ENCODE measurements at regions not wholly inside any gene's neighbourhood (a gene's known extent, or its start where the extent isn't known, plus 50 kb on each side); places are given as distances from the start of the nearest gene placed in this dataset.
A peak's percentile ranks its signal among the peaks of the same experiment; 100 is the strongest.

GRCh38 chr3:8296461-8296860 is 205.2 kb upstream of the LMCD1 start:
- no peak for TF ChIP-seq CTCF (IDR thresholded peaks at IDR 0.05; ENCODE audit: unreplicated experiment in 3 of 3)

GRCh38 chr3:8298021-8298954 is 203.3 kb upstream of the LMCD1 start:
- TF ChIP-seq CTCF (IDR thresholded peaks at IDR 0.05; ENCODE audit: unreplicated experiment in 3 of 3), result no peak
- Mint-ChIP-seq H3K9me3 (no peaks in the 10 kb centered on the region), H3K4me3 (no peak overlapping the region), H3K27me3 (ENCODE audit: low read depth) (peaks cover 4% of the 10 kb centered on the region), H3K36me3 (ENCODE audit: low read depth) (no peaks in the 10 kb centered on the region), H3K4me1 (peaks cover 14% of the 10 kb centered on the region), H3K27ac (no peak overlapping the region)

More at GRCh38 chr3:8296461-8296860, 205.2 kb upstream of the LMCD1 start:
- Mint-ChIP-seq H3K27me3 (ENCODE audit: low read depth) (peaks cover 4% of the 10 kb centered on the region), H3K4me3 (no peak overlapping the region), H3K36me3 (ENCODE audit: low read depth) (no peaks in the 10 kb centered on the region), H3K9me3 (no peaks in the 10 kb centered on the region), H3K27ac (peak overlapping the region in 1 of 3 experiments; percentile 26), H3K4me1 (peaks cover 15% of the 10 kb centered on the region)

- Mint-ChIP-seq H3K36me3 (ENCODE audit: low read depth) (no peaks in the 10 kb centered on the region), H3K9me3 (no peaks in the 10 kb centered on the region)
These were observed 199.5 kb upstream of the LMCD1 start for GRCh38 chr3:8301977-8302735.

GRCh38 chr3:8303466-8303865 is 198.2 kb upstream of the LMCD1 start:
- Mint-ChIP-seq H3K36me3 (ENCODE audit: low read depth) (no peaks in the 10 kb centered on the region), H3K27me3 (ENCODE audit: low read depth) (peaks cover 10% of the 10 kb centered on the region), H3K4me1 (peaks cover 10% of the 10 kb centered on the region), H3K9me3 (no peaks in the 10 kb centered on the region), H3K4me3 (no peak overlapping the region), H3K27ac (peak overlapping the region in 1 of 3 experiments; percentile 28)
- no peak for TF ChIP-seq CTCF (IDR thresholded peaks at IDR 0.05; ENCODE audit: unreplicated experiment in 3 of 3)

More at GRCh38 chr3:8301977-8302735, 199.5 kb upstream of the LMCD1 start:
- Mint-ChIP-seq H3K27ac (peak overlapping the region in 2 of 3 experiments; percentile 68 to 87), H3K27me3 (ENCODE audit: low read depth) (peaks cover 10% of the 10 kb centered on the region), H3K4me3 (no peak overlapping the region), H3K4me1 (peaks cover 10% of the 10 kb centered on the region)
- TF ChIP-seq CTCF (IDR thresholded peaks at IDR 0.05; ENCODE audit: unreplicated experiment in 3 of 3), result peak; percentile 72 to 80 (median 73)

GRCh38 chr3:8305371-8305770 is 196.3 kb upstream of the LMCD1 start:
- no peak overlapping the region for H3K4me3 Mint-ChIP-seq
- H3K4me1 Mint-ChIP-seq, result peaks cover 10% of the 10 kb centered on the region

More at GRCh38 chr3:8305371-8305770, 196.3 kb upstream of the LMCD1 start:
- Mint-ChIP-seq H3K27me3 (ENCODE audit: low read depth) (peaks cover 6% of the 10 kb centered on the region), H3K9me3 (peaks cover 3% of the 10 kb centered on the region), H3K36me3 (ENCODE audit: low read depth) (no peaks in the 10 kb centered on the region), H3K27ac (no peak overlapping the region)
- TF ChIP-seq CTCF (IDR thresholded peaks at IDR 0.05; ENCODE audit: unreplicated experiment in 3 of 3), result no peak

Measured in nephron (organoid).